GM19328 (cell line): ENCODE measurements at regions not wholly inside any gene's neighbourhood (a gene's known extent, or its start where the extent isn't known, plus 50 kb on each side); places are given as distances from the start of the nearest gene placed in this dataset.

ENCODE experiments used
- ATAC-seq: cut with Tn5 transposase; IDR thresholded peaks from one replicate; pipeline ENCODE4 v1.9.1; 2021; ENCODE audit warnings: mild to moderate bottlenecking, moderate library complexity; ENCODE audit not compliant: unreplicated experiment

GRCh38 chr15:69529961-69530633 lies 77.5 kb downstream of the RPLP1 start:
- ATAC-seq: no peak

GRCh38 chr15:69530991-69531664 lies 78.5 kb downstream of the RPLP1 start:
- no peak for ATAC-seq

- ATAC-seq: no peak
Measured at GRCh38 chr15:69531665-69532027, 79.0 kb downstream of the RPLP1 start.

- no peak for ATAC-seq
Measured at GRCh38 chr15:69532066-69532465, 79.4 kb downstream of the RPLP1 start.

- ATAC-seq: no peak
Measured at GRCh38 chr15:69532856-69533255, 80.2 kb downstream of the RPLP1 start.

- ATAC-seq: no peak
Measured at GRCh38 chr15:69533522-69533921, 80.9 kb downstream of the RPLP1 start.

- ATAC-seq: no peak
Measured at GRCh38 chr15:69535101-69535638, 82.6 kb downstream of the RPLP1 start.

GRCh38 chr15:69535998-69536397 lies 83.4 kb downstream of the RPLP1 start:
- ATAC-seq: no peak

GRCh38 chr15:69536726-69537512 lies 84.3 kb downstream of the RPLP1 start:
- ATAC-seq: no peak

GRCh38 chr15:69537901-69538300 lies 85.3 kb downstream of the RPLP1 start:
- no peak for ATAC-seq

GRCh38 chr15:69538379-69538778 lies 85.8 kb downstream of the RPLP1 start:
- ATAC-seq: no peak

- ATAC-seq: no peak
Measured at GRCh38 chr15:69539345-69539744, 86.7 kb downstream of the RPLP1 start.

- ATAC-seq: no peak
Measured at GRCh38 chr15:69540622-69541021, 88.0 kb downstream of the RPLP1 start.

GRCh38 chr15:69542028-69542427 lies 89.4 kb downstream of the RPLP1 start:
- no peak for ATAC-seq

- ATAC-seq: no peak
Measured at GRCh38 chr15:69543681-69544364, 91.2 kb downstream of the RPLP1 start.

- ATAC-seq: no peak
Measured at GRCh38 chr15:69544365-69545113, 91.9 kb downstream of the RPLP1 start.

GRCh38 chr15:69546182-69546581 lies 93.6 kb downstream of the RPLP1 start:
- no peak for ATAC-seq

- no peak for ATAC-seq
Measured at GRCh38 chr15:69548395-69549180, 96.0 kb downstream of the RPLP1 start.

GRCh38 chr15:69551391-69552056 lies 98.9 kb downstream of the RPLP1 start:
- no peak for ATAC-seq
